GM21423 (cell line): ENCODE measurements at regions not wholly inside any gene's neighbourhood (a gene's known extent, or its start where the extent isn't known, plus 50 kb on each side); places are given as distances from the start of the nearest gene placed in this dataset.

Source experiments
- ATAC-seq: cut with Tn5 transposase; IDR thresholded peaks from one replicate; pipeline ENCODE4 v1.9.1; 2021; ENCODE audit warnings: mild to moderate bottlenecking, moderate library complexity; ENCODE audit not compliant: unreplicated experiment

DNA sequence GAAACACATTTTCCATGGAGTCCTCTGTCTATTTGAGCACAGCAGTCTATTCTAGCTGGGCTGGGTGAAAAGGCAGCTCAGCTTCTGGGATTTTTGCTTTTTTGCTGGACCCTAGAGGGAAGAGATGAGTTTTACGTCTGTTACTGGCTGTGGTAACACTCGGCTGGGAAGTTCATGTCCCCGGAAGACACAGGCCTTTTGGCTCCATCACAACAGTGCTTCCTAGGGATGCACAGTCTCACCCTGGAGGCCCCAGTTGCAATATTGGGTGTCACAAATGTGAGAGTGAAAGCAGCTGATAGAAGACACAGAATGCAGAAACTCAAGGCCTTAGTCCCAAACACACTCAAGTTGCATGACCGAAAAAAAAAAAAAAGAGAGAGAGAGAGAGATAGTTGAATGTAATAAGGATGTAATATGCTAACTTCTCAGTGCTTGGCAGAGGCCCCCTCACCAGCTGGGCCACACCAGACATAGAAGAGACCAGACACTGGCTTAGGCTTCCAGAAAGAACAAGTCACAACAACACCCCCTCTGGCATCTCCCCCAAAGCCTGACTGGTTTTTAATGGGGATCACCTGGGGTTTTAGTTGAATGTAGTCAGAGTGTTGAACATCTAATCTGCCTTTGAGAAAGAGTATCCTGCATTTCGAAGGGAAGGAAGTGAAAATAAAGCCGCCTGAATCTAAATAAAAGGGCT, 545.4 kb upstream of the FZD8 start:
- no peak for ATAC-seq

DNA sequence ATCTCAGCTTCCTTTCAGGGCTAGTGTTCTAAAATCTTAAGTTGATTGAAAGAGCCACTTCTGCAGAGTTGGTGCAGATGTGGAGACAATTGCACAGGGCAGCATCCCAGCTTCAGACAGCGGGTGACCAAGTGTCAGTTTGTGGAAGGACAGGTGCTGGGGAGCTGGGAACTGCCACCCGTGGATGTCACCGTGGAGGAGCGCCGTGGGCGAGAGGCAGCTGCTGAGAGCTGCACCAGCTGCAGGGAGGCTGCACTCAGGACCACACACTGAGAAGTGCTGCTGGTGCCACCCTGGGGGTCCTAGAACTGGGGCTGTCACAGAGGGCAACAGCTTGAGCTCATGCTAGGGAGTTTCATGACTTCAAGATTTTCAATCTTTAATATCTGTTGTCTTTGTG, 543.0 kb upstream of the FZD8 start:
- ATAC-seq: no peak

DNA sequence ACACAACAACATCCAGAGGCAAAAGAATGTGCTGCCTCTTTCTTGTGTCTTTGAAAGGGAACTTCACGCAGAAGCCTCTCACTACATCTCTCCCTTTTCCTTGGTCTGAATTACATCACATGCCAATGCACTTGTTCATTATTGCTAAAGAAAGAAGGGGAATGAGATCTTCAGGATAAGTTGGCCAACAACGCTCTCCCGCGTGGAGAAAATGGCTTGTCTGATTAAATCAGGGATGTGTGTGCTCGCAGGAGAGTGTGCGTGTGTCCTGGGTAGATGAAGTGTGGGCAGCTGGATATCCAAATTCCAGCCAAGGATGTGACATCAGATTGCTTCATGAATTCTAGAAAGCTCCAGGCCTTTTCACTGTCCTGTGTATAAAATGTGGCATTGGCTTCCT, 541.6 kb upstream of the FZD8 start:
- ATAC-seq: no peak

DNA sequence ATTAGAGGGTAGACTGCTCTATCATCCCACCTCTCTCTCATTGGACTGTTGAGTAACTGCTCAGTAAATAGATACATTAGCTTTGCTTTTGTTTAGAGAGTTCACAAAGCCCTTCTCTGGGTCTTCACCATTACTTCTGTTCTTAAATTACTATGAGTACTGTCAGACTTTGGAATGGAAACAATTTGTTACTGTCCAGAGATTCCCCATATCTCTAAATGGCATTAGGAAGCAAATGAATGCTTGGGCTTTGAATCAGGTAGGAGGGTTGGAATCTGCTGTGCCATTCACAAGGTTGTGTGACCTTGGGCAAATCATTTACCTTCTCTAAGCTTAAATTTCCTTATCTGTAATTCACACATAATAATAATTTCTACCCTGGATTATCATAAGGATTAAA, 541.0 kb upstream of the FZD8 start:
- ATAC-seq: no peak

GRCh38 chr10:36182606-36183005, 540.5 kb upstream of the FZD8 start:
- no peak for ATAC-seq

GRCh38 chr10:36182179-36182566, 540.1 kb upstream of the FZD8 start:
- ATAC-seq: no peak

GRCh38 chr10:36181426-36182178, 539.5 kb upstream of the FZD8 start:
- ATAC-seq: no peak

- ATAC-seq: no peak
Measured at GRCh38 chr10:36178616-36179015, 536.5 kb upstream of the FZD8 start.

- no peak for ATAC-seq
Measured at GRCh38 chr10:36177071-36177470, 535.0 kb upstream of the FZD8 start.

GRCh38 chr10:36175954-36176353, 533.9 kb upstream of the FZD8 start:
- no peak for ATAC-seq

DNA sequence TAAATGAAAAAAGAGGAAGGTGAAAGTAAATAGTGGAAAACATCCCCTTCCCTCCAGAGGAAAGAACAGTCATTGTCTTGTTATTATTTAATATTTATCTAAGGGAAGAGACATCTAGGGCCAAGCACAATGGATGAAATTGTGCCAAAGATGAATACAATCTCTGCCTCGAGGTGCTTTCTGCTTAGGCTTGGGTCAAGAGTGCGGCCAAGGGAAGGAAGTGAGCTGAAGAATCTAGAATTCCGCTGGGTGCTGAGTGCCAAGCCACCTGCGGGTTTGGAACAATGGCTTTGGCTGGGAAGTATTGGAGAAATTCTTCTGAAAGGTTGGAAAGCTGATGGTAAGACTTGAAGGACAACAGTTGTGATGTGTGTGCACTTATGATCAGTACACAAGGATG, 531.3 kb upstream of the FZD8 start:
- no peak for ATAC-seq

- no peak for ATAC-seq
Measured at GRCh38 chr10:36171953-36172940, 530.2 kb upstream of the FZD8 start.

GRCh38 chr10:36171556-36171952, 529.5 kb upstream of the FZD8 start:
- ATAC-seq: no peak

GRCh38 chr10:36170943-36171501, 528.9 kb upstream of the FZD8 start:
- ATAC-seq: no peak

DNA sequence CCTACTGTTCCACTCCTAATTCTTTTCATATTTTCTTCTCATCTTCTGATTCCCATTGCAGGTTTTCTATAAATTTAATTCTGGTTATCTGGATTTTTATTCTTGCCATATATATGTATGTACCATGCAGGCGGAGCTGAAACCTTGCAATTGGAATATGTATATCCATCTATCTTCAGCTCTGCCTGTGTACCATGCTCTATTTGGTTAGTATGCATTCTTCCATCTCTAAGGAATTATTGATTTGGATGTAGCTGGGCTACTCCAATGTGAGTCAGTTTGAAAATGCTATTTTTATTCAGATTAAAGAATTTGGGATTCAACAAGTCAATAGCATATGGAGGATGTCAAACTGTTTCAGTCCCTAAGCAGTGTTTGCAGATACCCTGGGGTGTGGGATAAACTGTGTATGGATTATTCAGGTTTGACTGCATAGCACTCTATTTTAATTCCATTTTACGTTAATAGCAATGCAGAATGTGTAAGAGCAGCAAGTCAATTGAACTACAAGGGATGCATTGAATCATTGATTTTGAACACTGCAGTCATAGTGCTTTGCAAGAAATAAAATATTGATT, 528.1 kb upstream of the FZD8 start:
- ATAC-seq: no peak

DNA sequence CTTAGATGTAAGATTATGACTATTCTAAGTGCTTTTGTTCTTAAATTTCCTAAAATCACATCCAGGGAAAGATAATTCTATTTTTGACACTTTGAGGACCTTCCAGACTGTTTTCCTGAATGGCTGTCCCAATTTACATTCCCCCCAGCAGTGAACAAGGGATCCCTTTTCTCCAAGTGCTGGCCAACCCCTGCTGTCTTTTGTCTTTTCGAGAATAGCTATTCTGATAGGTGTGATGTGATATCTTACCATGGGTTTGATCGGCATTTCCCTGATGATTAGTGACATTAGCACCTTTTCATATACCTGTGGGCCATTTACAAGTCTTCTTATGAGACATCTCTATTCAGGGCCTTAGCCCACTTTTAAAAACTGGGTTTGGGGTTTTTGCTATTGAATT, 526.7 kb upstream of the FZD8 start:
- ATAC-seq: no peak

GRCh38 chr10:36164556-36165504, 522.7 kb upstream of the FZD8 start:
- no peak for ATAC-seq

DNA sequence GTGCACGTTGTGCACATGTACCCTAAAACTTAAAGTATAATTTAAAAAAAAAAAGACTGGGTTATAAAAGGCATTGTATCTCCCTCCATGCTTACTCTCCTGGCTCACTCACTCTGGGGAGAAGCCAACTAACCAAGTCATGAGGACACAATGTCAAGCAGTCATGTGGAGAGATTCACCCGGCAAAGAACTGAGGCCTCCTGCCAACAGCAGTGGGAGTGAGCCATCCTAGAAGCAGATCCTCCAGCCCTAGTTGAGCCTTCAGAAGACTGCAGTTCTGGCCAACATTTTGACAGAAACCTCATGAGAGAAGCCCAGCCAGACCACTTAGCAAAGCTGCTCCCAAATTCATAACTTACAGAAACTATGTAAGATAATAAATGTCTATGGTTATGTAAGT, 521.7 kb upstream of the FZD8 start:
- no peak for ATAC-seq

GRCh38 chr10:36157486-36157885, 515.4 kb upstream of the FZD8 start:
- ATAC-seq: no peak

GRCh38 chr10:36148207-36148606, 506.1 kb upstream of the FZD8 start:
- ATAC-seq: no peak
